Keratinocyte (primary cell): ENCODE measurements at regions not wholly inside any gene's neighbourhood (a gene's known extent, or its start where the extent isn't known, plus 50 kb on each side); places are given as distances from the start of the nearest gene placed in this dataset.
A peak's percentile ranks its signal among the peaks of the same experiment; 100 is the strongest.

Experiments
- DNase-seq: peaks from one replicate; pipeline ENCODE4 v3.0.0-alpha.2; 2011; ENCODE audit warnings: low read depth, missing footprints, low spot score
- FAIRE-seq: peaks from 2 replicates; lab custom pipeline; 2011; peaks lifted over from hg19 to GRCh38; lab: Jason Lieb, UNC
- H2AFZ ChIP-seq: 2 replicates; pipeline ENCODE4 v1.6.0; 2012; ENCODE audit warnings: low read length, control low read depth, inconsistent platforms; ENCODE audit not compliant: control insufficient read depth
- H3K27ac ChIP-seq: 2 replicates; pipeline ENCODE4 v1.5.1; 2011; ENCODE audit warnings: low read length; ENCODE audit not compliant: control insufficient read depth, insufficient read depth
- H3K27me3 ChIP-seq: 3 replicates; pipeline ENCODE4 v1.6.0; 2011; ENCODE audit warnings: low read length; ENCODE audit not compliant: control insufficient read depth, insufficient read depth; ENCODE audit errors: extremely low read depth
- H3K36me3 ChIP-seq, 2 experiments: 2 replicates in 1 of 2; 3 replicates in 1 of 2; pipeline ENCODE4 v1.5.1; 2011; ENCODE audit warnings: low read length in 2 of 2, mild to moderate bottlenecking in 1 of 2; ENCODE audit not compliant: control insufficient read depth in 2 of 2, insufficient read depth in 2 of 2; ENCODE audit errors: extremely low read depth in 1 of 2
- H3K4me1 ChIP-seq: 3 replicates; pipeline ENCODE4 v1.5.1; 2011; ENCODE audit warnings: low read length; ENCODE audit not compliant: control insufficient read depth, insufficient read depth; ENCODE audit errors: extremely low read depth
- H3K4me2 ChIP-seq: 3 replicates; pipeline ENCODE4 v1.6.0; 2011; ENCODE audit warnings: low read depth, low read length; ENCODE audit not compliant: control insufficient read depth, insufficient read depth; ENCODE audit errors: extremely low read depth
- H3K4me3 ChIP-seq, 3 experiments: fragments of 200-600 bp in 1 of 3; sonication (generic) in 1 of 3; 2 replicates in 2 of 3; 3 replicates in 1 of 3; pipeline ENCODE4 v1.5.1; 2011 to 2016; ENCODE audit warnings: low read length in 3 of 3, mild to moderate bottlenecking in 3 of 3, control low read depth in 2 of 3, inconsistent platforms in 1 of 3, low read depth in 1 of 3, mixed read lengths in 1 of 3, mixed run types in 1 of 3, moderate library complexity in 1 of 3; ENCODE audit not compliant: control insufficient read depth in 2 of 3, insufficient read depth in 2 of 3; ENCODE audit errors: extremely low read depth in 1 of 3
- H3K79me2 ChIP-seq: 2 replicates; pipeline ENCODE4 v1.6.0; 2012; ENCODE audit warnings: low read length; ENCODE audit not compliant: control insufficient read depth, insufficient read depth
- H3K9ac ChIP-seq: 3 replicates; pipeline ENCODE4 v1.6.0; 2011; ENCODE audit warnings: low read length; ENCODE audit not compliant: control insufficient read depth, insufficient read depth; ENCODE audit errors: extremely low read depth
- H3K9me1 ChIP-seq: 3 replicates; pipeline ENCODE4 v1.6.0; 2011; ENCODE audit warnings: low read length; ENCODE audit not compliant: control insufficient read depth, insufficient read depth; ENCODE audit errors: extremely low read depth
- H3K9me3 ChIP-seq: 2 replicates; pipeline ENCODE4 v1.5.1; 2012; ENCODE audit warnings: low read depth, low read length; ENCODE audit not compliant: control insufficient read depth
- H4K20me1 ChIP-seq: 3 replicates; pipeline ENCODE4 v1.6.0; 2011; ENCODE audit warnings: low read length; ENCODE audit not compliant: control insufficient read depth, insufficient read depth; ENCODE audit errors: extremely low read depth
- EZH2 ChIP-seq: IDR thresholded peaks from one replicate; pipeline ENCODE4 v1.6.1; 2012; ENCODE audit warnings: inconsistent platforms, mild to moderate bottlenecking, low read length, moderate library complexity
- dilution Hi-C: fragments of 300-500 bp; cut with MboI; formaldehyde crosslinking; loops from one replicate; pipeline ENCODE4 v1.7.0; 2020; ENCODE audit warnings: low sequenced_read_pairs; ENCODE audit not compliant: extremely low pct_ligation_motif_present
- TF ChIP-seq, protein P1 (sequence below), 3 experiments: IDR thresholded peaks in 1 of 3; conservative IDR thresholded peaks in 1 of 3; optimal IDR thresholded peaks in 1 of 3; 2 replicates in 2 of 3; 3 replicates in 1 of 3; pipeline versions ENCODE3 to v1.5.1; 2011; ENCODE audit warnings: low read length in 3 of 3, mild to moderate bottlenecking in 3 of 3, moderate library complexity in 2 of 3, control low read depth in 1 of 3, inconsistent platforms in 1 of 3; ENCODE audit not compliant: insufficient read depth in 2 of 3; ENCODE audit errors: extremely low read depth in 1 of 3

DNA sequence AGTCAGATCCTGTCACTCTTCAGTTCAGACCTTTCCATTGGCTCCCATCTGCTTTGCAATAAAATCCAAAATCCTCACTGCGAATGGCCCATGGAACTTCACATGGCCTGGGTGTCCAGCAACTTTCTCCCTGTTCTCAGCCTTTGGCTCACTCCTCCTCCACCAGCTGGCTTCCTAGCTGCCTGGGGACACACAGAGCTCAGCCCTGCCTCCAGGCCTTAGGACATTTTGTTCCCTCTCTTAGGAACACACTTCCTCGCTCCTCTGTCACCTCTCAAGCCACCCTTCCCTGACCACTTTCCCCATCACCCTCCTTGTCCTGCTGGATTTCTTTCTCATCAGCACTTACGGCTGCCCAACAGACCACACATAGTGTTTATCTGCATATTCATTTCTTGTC is 419.6 kb downstream of the MED13L start:
- TF ChIP-seq, protein P1, sequence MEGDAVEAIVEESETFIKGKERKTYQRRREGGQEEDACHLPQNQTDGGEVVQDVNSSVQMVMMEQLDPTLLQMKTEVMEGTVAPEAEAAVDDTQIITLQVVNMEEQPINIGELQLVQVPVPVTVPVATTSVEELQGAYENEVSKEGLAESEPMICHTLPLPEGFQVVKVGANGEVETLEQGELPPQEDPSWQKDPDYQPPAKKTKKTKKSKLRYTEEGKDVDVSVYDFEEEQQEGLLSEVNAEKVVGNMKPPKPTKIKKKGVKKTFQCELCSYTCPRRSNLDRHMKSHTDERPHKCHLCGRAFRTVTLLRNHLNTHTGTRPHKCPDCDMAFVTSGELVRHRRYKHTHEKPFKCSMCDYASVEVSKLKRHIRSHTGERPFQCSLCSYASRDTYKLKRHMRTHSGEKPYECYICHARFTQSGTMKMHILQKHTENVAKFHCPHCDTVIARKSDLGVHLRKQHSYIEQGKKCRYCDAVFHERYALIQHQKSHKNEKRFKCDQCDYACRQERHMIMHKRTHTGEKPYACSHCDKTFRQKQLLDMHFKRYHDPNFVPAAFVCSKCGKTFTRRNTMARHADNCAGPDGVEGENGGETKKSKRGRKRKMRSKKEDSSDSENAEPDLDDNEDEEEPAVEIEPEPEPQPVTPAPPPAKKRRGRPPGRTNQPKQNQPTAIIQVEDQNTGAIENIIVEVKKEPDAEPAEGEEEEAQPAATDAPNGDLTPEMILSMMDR (optimal IDR thresholded peaks at IDR 0.05 in 1 of 3, IDR thresholded peaks at IDR 0.05 in 1 of 3, conservative IDR thresholded peaks at IDR 0.05 in 1 of 3; ENCODE audit: extremely low read depth in 1 of 3, insufficient read depth in 2 of 3, low read length in 3 of 3): no peak
- no peak for TF ChIP-seq EZH2
- H3K36me3 ChIP-seq: no peaks in the 10 kb centered on the region
- FAIRE-seq (no peak), DNase-seq (no peak)
- no peaks in the 10 kb centered on the region for H4K20me1 ChIP-seq
- no peaks in the 10 kb centered on the region for H3K79me2 ChIP-seq
- no peak overlapping the region for H3K27ac ChIP-seq
- H3K27me3 ChIP-seq: no peaks in the 10 kb centered on the region
- no peaks in the 10 kb centered on the region for H3K9me1 ChIP-seq
- no peak overlapping the region for H2AFZ ChIP-seq
- H3K4me3 ChIP-seq: no peak overlapping the region
- dilution Hi-C loops: no loop called here
- H3K9me3 ChIP-seq: no peaks in the 10 kb centered on the region
- H3K9ac ChIP-seq: no peak overlapping the region
- H3K4me1 ChIP-seq: no peaks in the 10 kb centered on the region
- no peak overlapping the region for H3K4me2 ChIP-seq

DNA sequence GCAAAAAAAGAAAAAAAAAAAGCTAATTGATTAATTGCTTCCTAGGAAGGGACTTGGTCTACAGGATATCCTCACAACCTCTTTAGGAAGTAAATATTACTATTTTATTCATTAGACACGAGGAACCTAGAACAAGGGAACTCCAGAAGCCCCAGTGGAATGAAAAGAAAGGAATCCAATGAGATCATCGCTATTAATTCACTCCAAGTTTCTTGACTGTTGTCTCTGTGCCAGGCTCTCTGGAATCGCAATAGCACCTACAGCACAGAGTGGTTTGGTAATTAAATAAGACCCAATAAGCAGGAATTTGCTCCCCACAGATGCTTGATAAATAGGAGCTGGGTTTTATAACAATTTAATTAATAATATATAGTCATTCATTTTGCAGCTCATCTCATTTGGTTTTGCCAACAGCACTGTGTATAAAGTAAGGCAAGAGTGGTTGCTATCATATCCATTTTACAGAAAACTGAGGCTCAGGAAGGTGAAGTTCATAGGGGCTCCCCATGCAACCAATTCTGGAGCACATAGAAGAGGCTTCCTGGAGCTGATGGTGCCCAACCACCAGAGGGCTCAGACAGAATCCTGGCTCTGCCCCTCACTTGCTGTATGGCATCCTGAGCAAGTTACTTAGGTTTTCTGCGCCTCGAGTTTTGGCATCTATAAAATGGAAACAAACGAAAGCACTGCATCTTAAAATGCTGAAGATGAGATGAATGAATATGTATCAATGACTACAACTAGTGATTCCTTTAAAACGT is 420.2 kb downstream of the MED13L start:
- Histone ChIP-seq H4K20me1 (no peaks in the 10 kb centered on the region), H3K9me1 (no peaks in the 10 kb centered on the region), H2AFZ (no peak overlapping the region), H3K9me3 (no peaks in the 10 kb centered on the region), H3K36me3 (no peaks in the 10 kb centered on the region), H3K79me2 (no peaks in the 10 kb centered on the region), H3K27ac (no peak overlapping the region), H3K4me1 (no peaks in the 10 kb centered on the region), H3K9ac (no peak overlapping the region), H3K4me3 (no peak overlapping the region), H3K4me2 (no peak overlapping the region), H3K27me3 (no peaks in the 10 kb centered on the region)
- dilution Hi-C loops: no loop called here
- FAIRE-seq (no peak), DNase-seq (no peak)
- TF ChIP-seq, protein P1 (optimal IDR thresholded peaks at IDR 0.05 in 1 of 3, IDR thresholded peaks at IDR 0.05 in 1 of 3, conservative IDR thresholded peaks at IDR 0.05 in 1 of 3; ENCODE audit: extremely low read depth in 1 of 3, insufficient read depth in 2 of 3, low read length in 3 of 3): peak in 1 of 3 experiments; percentile 14
- no peak for TF ChIP-seq EZH2
